ENCODE measurements at regions not wholly inside any gene's neighbourhood (a gene's known extent, or its start where the extent isn't known, plus 50 kb on each side); places are given as distances from the start of the nearest gene placed in this dataset.

GRCh38 chr17:74041869-74042640 is 161.4 kb upstream of the RPL38 start:
- no peak for TF ChIP-seq CTCF (IDR thresholded peaks at IDR 0.05)
- Mint-ChIP-seq H3K27ac (no peak overlapping the region), H3K4me1 (no peaks in the 10 kb centered on the region), H3K36me3 (ENCODE audit: low read depth) (no peaks in the 10 kb centered on the region), H3K27me3 (peaks cover 2% of the 10 kb centered on the region), H3K4me3 (no peak overlapping the region), H3K9me3 (no peaks in the 10 kb centered on the region)
- POLR2A ChIA-PET, result no interaction called here
- no peak for DNase-seq
- intact Hi-C loops (cut with micrococcal nuclease), result no loop called here
- no peak for ATAC-seq (ENCODE audit: low read depth)
- CTCF ChIA-PET, result no interaction called here

GRCh38 chr17:74042744-74043486 is 160.6 kb upstream of the RPL38 start:
- H3K4me3 Mint-ChIP-seq, result no peak overlapping the region
- POLR2A ChIA-PET, result no interaction called here
- H3K27ac Mint-ChIP-seq, result no peak overlapping the region
- CTCF ChIA-PET, result no interaction called here
- no peaks in the 10 kb centered on the region for H3K36me3 Mint-ChIP-seq (ENCODE audit: low read depth)
- H3K9me3 Mint-ChIP-seq, result no peaks in the 10 kb centered on the region
- no peak for TF ChIP-seq CTCF (IDR thresholded peaks at IDR 0.05)
- ATAC-seq (ENCODE audit: low read depth) (no peak), DNase-seq (no peak)
- intact Hi-C loops (cut with micrococcal nuclease), result no loop called here
- H3K4me1 Mint-ChIP-seq, result no peaks in the 10 kb centered on the region
- H3K27me3 Mint-ChIP-seq, result peaks cover 6% of the 10 kb centered on the region

- ATAC-seq (ENCODE audit: low read depth) (no peak), DNase-seq (no peak)
- intact Hi-C loops (cut with micrococcal nuclease), result no loop called here
- POLR2A ChIA-PET, result no interaction called here
- Mint-ChIP-seq H3K4me1 (no peaks in the 10 kb centered on the region), H3K27ac (no peak overlapping the region), H3K9me3 (no peaks in the 10 kb centered on the region), H3K4me3 (no peak overlapping the region), H3K36me3 (ENCODE audit: low read depth) (no peaks in the 10 kb centered on the region), H3K27me3 (peaks cover 6% of the 10 kb centered on the region)
- CTCF ChIA-PET, result no interaction called here
- no peak for TF ChIP-seq CTCF (IDR thresholded peaks at IDR 0.05)
Observed at GRCh38 chr17:74043976-74044375, 159.5 kb upstream of the RPL38 start.

GRCh38 chr17:74045608-74046280 is 157.7 kb upstream of the RPL38 start:
- ATAC-seq (ENCODE audit: low read depth), result no peak
- POLR2A ChIA-PET, result no interaction called here
- no peak for DNase-seq
- no peak overlapping the region for H3K27ac Mint-ChIP-seq
- intact Hi-C loops (cut with micrococcal nuclease), result no loop called here
- no peaks in the 10 kb centered on the region for H3K4me1 Mint-ChIP-seq
- CTCF ChIA-PET, result no interaction called here
- no peaks in the 10 kb centered on the region for H3K36me3 Mint-ChIP-seq (ENCODE audit: low read depth)
- H3K27me3 Mint-ChIP-seq, result peaks cover 9% of the 10 kb centered on the region
- TF ChIP-seq CTCF (IDR thresholded peaks at IDR 0.05), result no peak
- H3K4me3 Mint-ChIP-seq, result no peak overlapping the region
- no peaks in the 10 kb centered on the region for H3K9me3 Mint-ChIP-seq
